Omental fat pad (tissue), 3 donors: ENCODE measurements at regions not wholly inside any gene's neighbourhood (a gene's known extent, or its start where the extent isn't known, plus 50 kb on each side); places are given as distances from the start of the nearest gene placed in this dataset.
"Not testable (repeated sequence)": the region's sequence is repeated elsewhere in the genome, so short reads cannot be mapped to it uniquely, and the experiment has no call there.

ENCODE experiments used
- ATAC-seq: fragments of 150-250 bp; one replicate; pipeline ENCODE4 v1.9.1; 2016; ENCODE audit warnings: mild to moderate bottlenecking, moderate library complexity; ENCODE audit not compliant: low FRiP score
- DNase-seq: peaks from one replicate; pipeline ENCODE4 v3.0.0-alpha.2; 2019; ENCODE audit warnings: low spot score
- TF ChIP-seq, protein P1 (sequence below), 3 donors: fragments of 450-650 bp; IDR thresholded peaks; one replicate each; pipeline ENCODE4 v1.5.1; 2016 to 2017; ENCODE audit warnings: antibody characterized with exemption in 3 of 3, mild to moderate bottlenecking in 3 of 3, moderate library complexity in 2 of 3

DNA sequence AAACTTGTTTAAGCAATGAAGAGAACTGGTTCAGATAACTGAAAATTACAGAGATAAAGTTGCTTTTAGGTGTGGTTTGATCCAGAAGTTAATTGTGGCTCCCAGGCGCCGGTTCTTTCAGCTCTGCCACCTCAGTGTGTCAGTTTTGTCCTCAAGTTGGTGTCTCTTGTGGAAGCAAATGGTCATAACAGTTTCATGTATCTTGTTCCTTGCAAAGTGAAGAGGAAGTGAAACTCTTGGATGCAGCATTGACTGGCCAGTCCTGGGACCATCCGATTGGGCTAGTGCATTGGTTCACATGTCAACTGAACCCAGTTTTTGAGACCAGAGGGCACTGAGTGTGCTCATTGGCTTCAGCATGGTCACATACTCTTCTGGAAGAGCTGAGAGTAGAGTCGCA, 181.4 kb upstream of the GRM7 start:
- ATAC-seq (no peak), DNase-seq (no peak)

DNA sequence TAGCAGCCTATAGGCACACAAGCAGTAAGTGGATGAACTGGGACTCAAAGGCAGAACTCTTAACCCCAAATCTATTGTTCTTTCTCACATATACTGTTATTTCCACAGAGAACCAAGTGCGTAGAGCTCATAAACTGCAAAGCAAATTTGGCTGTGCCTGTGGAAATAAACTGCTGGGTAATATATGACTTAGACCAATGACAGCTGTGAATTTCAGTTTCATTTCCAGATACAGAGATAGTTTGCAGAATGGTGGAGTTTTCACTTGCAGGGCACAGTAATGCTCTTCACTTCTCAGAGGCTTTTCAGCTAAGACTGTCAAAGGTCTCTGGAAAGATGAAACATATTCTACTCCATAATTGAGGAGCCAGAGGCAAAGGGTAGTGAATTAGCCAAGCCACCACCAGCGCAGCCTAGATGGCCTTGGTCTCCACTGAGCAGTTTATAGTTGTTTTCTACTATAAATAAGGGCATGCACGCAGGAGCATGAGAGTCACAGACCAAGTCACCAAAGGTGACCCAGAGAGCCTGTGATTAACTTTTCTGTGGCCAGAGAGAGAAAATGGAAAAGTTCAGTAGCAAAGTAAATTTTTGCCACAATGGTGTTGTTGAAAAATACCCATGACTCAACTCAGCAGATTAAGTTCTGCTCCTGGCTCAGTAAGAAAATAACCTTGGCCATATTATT, 180.7 kb upstream of the GRM7 start:
- TF ChIP-seq, protein P1, sequence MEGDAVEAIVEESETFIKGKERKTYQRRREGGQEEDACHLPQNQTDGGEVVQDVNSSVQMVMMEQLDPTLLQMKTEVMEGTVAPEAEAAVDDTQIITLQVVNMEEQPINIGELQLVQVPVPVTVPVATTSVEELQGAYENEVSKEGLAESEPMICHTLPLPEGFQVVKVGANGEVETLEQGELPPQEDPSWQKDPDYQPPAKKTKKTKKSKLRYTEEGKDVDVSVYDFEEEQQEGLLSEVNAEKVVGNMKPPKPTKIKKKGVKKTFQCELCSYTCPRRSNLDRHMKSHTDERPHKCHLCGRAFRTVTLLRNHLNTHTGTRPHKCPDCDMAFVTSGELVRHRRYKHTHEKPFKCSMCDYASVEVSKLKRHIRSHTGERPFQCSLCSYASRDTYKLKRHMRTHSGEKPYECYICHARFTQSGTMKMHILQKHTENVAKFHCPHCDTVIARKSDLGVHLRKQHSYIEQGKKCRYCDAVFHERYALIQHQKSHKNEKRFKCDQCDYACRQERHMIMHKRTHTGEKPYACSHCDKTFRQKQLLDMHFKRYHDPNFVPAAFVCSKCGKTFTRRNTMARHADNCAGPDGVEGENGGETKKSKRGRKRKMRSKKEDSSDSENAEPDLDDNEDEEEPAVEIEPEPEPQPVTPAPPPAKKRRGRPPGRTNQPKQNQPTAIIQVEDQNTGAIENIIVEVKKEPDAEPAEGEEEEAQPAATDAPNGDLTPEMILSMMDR (IDR thresholded peaks at IDR 0.05), result no peak
- ATAC-seq, result no peak

More for the DNA sequence above, 181.4 kb upstream of the GRM7 start:
- TF ChIP-seq, protein P1 (IDR thresholded peaks at IDR 0.05), result no peak

DNA sequence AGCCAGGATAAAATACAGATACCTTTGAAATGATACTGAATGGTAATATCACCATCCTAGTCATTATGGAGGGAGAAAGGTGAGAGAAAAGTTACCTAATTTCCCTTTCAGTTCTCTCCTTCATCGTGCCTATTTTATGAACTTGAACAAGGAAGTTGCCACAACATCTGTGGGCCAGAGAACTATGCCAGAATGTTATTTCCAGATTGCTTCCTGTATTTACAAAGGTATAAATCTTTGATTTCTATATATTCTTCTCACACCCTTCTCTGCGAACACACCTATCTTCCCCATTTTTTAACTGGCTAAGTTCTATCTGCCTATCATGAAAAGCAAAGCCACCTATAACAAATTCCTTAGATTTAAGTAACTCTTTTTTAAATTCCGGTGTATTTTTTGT, 163.6 kb upstream of the GRM7 start:
- TF ChIP-seq, protein P1 (IDR thresholded peaks at IDR 0.05), result no peak
- no peak for DNase-seq
- ATAC-seq, result no peak

More for the DNA sequence above, 180.7 kb upstream of the GRM7 start:
- no peak for DNase-seq

DNA sequence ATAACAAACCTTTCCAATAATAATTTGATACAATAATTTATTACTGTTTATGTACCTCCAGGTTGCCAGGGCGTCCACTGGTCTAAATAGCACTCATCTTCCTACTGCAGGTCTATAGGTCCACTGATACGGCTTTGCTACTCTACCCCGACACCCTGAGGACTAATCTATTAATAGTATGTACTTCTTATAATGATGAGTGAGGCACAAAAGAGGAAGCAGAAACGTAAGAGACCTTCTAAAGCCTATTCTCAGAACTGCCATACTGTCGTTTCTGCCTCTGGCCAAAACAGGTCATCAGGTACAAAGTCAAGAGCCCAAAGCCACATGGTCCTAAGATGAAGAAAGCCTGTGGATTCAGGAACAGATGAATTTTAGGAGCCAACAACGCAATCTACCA, 163.2 kb upstream of the GRM7 start:
- TF ChIP-seq, protein P1 (IDR thresholded peaks at IDR 0.05), result no peak
- ATAC-seq (no peak), DNase-seq (no peak)

DNA sequence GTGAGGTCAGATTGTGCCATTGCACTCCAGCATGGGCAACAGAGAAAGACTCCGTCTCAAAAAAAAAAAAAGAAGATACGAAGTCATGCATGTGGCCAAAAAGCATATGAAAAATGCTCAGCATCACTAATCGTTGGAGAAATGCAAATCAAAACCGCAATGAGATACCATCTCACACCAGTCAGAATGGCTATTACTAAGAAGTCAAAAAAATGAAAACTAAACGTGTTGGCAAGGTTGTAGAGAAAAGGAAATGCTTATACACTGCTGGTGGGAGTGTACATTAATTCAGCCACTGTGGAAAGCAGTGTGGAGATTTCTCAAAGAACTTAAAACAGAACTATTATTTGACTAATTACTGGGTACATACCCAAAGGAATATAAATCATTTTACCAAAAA, 156.1 kb upstream of the GRM7 start:
- ATAC-seq, DNase-seq: not testable (repeated sequence)

DNA sequence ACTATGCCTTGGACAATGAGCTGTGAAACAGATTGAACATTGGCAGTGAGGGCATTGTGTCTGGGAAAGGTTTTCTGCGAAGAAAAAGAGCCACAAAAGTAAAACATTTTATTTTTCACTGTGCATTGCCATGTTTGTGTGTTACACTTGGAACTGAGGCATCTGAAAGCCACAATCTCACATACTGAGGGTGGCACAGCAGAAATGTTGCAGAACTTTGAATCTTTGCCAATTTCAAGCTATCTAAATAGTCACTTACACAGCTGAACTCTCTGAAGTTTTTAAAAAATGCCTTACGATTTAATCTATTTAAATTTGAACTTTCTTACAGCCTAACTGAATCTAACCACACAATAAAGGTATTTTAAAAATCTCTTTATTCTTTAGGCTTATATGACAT, 154.1 kb upstream of the GRM7 start:
- TF ChIP-seq, protein P1 (IDR thresholded peaks at IDR 0.05), result no peak
- ATAC-seq, result no peak
- DNase-seq, result no peak

DNA sequence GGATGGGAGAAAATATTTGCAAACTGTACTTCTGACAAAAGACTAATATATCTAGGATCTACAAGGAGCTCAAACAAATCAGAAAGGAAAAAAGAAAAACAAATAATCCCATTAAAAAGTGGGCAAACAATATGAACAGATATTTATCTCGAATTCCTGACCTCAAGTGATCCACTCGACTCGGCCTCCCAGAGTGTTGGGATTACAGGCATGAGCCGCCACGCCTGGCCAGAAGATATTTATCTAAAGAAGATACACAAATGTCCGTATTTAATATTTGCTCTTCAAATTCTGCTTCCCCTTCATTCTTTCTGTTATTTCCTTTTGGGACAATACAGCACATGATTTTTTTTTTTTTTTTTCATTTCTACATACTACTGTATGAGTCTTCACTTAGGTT, 151.7 kb upstream of the GRM7 start:
- ATAC-seq, result no peak
- no peak for DNase-seq
- TF ChIP-seq, protein P1 (IDR thresholded peaks at IDR 0.05), result no peak
